IPS-NIHi7 (cell line): ENCODE measurements at regions not wholly inside any gene's neighbourhood (a gene's known extent, or its start where the extent isn't known, plus 50 kb on each side); places are given as distances from the start of the nearest gene placed in this dataset.
A peak's percentile ranks its signal among the peaks of the same experiment; 100 is the strongest.

ENCODE experiments used
- DNase-seq: peaks from one replicate; pipeline ENCODE4 v3.0.0; 2012; ENCODE audit warnings: mixed read lengths; ENCODE audit errors: extremely low spot score

DNA sequence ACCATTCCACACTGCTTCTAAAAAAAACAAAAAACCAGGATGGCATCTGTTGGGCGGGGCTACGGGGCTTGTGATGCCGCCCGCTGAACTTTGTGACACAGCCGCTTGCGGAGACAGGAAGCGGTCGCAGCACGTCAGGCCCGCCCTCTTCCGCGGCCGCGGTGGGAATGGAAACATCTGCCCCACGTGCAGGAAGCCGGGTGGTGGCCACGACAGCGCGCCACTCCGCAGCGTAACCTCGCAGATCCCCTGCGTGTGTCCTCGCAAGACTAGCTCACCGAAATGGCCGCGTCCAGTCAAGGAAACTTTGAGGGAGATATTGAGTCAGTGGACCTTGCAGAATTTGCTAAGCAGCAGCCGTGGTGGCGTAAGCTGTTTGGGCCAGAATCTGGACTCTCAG is 168.5 kb downstream of the SUCLG1 start:
- no peak for DNase-seq

GRCh38 chr2:84288293-84288692 is 170.8 kb downstream of the SUCLG1 start:
- peak; percentile 24 for DNase-seq

DNA sequence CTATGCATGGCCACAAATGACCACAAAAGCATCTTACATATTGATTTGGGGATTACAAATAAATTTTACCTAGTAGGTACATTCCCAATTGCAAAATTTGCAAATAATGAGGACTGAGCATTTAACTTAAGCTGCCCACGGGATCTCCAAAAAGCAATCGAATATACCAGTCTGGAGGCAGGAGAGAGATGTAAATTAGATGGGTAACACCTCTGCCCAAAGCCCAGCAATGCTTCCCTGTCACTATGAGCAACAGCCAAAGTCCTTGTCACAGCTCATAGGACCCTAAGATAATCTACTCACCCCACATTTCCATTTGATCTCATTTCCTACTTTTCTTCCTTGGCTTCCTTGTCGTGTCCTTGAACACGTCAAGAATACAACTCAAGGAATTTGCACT is 172.2 kb downstream of the SUCLG1 start:
- DNase-seq, result no peak

DNA sequence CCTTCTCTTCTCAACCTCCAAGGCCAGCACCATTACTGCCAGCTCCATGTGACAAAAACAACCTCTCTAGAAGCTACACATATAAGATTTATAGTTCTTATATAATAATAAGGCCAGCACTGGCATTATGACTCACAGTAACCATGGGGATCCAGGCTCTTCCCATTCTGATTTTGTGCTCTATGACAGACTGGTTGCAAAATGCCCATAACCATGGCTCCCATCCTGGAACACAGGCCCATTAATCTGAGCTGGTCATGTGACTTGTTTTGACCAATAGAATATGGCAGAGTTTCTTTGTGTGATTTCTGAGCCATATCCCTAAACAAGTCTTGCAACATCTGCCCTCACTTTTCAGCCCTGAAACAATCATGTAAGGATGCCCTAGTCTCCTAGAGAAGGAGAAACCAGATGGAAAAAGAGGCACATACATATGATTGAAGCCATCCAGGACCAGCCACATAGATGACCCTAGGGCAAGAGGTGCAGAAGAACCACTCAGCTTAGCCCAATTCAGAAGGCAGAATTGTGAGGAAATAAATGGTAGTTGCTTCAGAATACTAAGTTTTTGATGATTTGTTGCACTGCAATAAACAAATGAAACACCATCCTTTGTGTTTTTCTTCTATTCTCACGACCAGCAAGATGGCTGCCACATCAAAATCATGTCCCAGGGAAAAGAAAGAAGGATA is 173.9 kb downstream of the SUCLG1 start:
- no peak for DNase-seq

- peak; percentile 26 for DNase-seq
Measured at GRCh38 chr2:84283506-84283905, 175.6 kb downstream of the SUCLG1 start.

- DNase-seq, result no peak
Measured at GRCh38 chr2:84281510-84281909, 177.6 kb downstream of the SUCLG1 start.

DNA sequence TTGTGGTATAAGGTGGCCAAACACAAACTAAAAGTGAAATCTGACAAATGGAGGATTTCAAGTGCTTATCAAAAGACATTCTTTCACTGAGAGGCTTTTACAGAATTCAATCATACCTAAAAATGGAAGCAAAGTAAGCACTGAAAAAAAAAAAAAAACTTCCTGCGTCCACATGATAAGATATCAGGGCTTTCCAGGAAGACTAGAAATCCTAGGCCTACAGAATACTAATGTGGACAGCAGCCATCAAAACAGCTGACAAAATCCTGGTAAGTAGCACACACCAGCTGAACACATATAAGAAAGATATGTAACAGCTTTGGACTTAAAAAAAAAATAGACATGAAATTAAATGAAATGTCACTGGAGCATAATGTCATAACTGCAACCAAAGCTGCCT is 178.2 kb downstream of the SUCLG1 start:
- DNase-seq, result no peak

DNA sequence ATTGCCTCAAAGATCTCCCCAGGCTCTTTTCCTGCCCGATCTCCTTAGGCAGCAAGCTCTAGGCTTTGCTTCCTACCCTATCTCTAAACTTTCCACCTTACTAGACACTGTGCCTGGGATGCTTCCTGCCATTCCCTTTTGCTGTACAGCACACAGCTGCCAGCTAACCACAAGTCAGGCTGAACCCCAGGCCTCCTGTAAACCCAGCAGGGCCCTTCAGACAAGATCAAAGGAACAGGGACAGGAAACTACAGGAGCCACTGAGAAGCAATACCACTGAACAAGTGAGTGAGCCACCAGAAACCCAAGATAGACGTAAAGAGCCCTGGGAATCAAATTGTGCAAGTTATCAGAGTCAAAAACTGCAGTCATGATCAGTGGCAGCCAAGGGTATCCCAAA is 180.7 kb downstream of the SUCLG1 start:
- DNase-seq, result no peak

DNA sequence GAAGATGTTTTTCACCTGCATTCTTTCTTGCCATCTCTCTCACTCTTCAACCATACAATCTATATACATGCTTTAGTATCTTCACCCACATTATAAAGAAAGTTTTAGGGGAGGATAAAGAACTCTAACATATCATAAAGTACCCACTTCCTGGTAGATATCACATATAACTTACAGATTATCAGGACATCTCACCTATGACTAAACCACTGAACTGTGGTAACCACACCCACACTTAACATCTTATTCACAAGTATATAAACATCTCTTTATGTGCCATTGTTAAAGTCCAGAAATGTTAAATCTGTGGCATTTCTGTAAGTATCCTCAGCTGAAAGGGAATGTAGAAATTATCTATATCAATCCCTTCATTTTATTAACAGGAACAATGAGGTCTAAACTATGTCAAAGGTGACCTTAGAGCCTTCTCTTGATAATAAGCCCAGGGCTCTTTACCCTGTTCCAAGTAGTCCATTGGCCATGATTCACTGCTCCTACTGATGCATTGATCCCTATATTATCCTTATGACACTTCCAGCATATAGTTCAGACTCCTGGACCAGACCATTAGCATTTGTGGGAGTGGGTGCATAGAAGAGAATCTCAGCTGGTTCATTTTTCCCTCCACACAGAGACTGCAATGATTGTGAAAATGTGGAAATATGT is 182.4 kb downstream of the SUCLG1 start:
- no peak for DNase-seq

- DNase-seq, result no peak
Measured at GRCh38 chr2:84273406-84273805, 185.7 kb downstream of the SUCLG1 start.

- DNase-seq, result no peak
Measured at GRCh38 chr2:84271977-84272376, 187.1 kb downstream of the SUCLG1 start.

DNA sequence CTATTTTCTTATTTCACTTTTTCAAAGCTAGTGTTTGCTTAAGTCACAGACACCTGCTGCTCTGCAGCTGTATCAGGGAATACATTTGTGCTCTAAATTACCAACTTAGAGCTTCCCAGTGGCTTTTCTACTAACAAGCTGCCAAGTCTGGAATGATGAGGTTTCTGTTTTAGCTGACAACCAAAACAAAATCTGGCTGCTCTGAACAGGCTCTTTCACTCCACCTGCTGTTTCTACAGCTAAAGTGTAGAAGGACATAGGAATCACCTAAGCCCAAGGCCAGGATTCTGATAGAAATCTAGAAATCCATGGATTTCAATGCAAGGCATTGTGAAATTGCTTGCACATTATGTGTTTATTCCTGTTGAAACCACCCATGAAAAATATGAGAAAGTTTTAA is 201.2 kb downstream of the SUCLG1 start:
- peak; percentile 42 for DNase-seq

- no peak for DNase-seq
Measured at GRCh38 chr2:84251651-84252302, 207.3 kb downstream of the SUCLG1 start.

DNA sequence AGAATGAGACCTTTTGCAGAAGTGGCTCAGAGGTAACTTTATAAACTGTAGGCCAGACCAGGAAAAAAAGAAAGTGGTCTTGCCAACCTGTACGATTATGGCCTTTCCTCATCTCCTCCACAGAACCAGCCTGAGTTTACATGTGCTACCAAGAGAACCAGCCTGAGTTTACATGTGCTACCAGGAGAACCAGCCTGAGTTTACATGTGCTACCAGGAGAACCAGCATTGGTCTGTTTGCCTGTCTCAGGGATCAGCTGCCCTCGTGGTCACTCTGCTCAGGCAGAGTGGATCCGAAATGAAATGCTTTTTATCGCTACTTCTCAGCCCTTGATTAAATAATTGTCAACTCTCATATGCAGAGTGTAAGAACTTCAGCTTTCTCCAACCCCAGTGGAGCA is 209.9 kb downstream of the SUCLG1 start:
- DNase-seq, result no peak

GRCh38 chr2:84247532-84247931 is 211.5 kb downstream of the SUCLG1 start:
- no peak for DNase-seq

GRCh38 chr2:84243788-84244733 is 215.0 kb downstream of the SUCLG1 start:
- DNase-seq, result no peak

- no peak for DNase-seq
Measured at GRCh38 chr2:84238907-84239306, 220.2 kb downstream of the SUCLG1 start.

GRCh38 chr2:84236288-84236687 is 222.8 kb downstream of the SUCLG1 start:
- no peak for DNase-seq

DNA sequence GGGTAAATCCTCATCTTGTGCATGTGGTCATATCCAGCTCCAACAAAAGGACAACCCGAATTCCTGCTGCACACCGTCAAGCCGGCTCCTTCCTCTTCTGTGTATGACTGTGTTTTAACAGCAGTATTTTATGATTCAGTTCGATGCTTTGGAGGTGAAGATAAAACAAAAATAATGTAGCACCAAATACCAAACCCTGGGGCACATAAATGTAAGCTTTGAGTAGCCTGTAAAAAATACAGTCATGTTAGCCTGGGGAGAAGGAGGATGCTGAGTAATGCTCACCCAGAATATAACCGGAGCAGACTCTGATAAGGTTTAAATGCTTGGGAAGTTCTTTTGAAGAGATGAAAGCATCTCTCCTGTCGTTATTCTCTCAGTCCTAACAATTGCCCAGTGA is 225.0 kb downstream of the SUCLG1 start:
- DNase-seq, result no peak

GRCh38 chr2:84231478-84231877 is 227.6 kb downstream of the SUCLG1 start:
- DNase-seq, result no peak

DNA sequence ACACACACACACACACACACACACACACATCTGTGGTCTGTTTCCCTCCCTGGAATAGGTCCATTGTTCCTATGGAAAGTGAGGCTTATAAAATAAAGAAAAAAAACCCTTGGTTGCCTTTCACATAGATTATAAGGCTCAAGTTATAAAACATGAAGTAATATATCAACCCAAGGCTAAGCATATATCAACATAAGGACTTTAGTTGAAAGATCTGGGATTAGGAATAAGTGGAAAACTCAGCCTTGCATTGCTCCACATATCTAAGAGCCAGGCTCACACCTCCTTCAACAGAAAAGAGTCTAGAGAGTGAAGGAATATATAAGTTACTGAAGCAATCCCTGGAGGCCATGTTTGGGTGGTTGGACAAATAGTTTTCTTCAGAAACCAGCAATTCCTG is 235.0 kb downstream of the SUCLG1 start:
- DNase-seq, result no peak

GRCh38 chr2:84223191-84223590 is 235.9 kb downstream of the SUCLG1 start:
- DNase-seq, result no peak
